Panc1 (cell line): ENCODE measurements at regions not wholly inside any gene's neighbourhood (a gene's known extent, or its start where the extent isn't known, plus 50 kb on each side); places are given as distances from the start of the nearest gene placed in this dataset.

Source experiments
- POLR2AphosphoS5 ChIP-seq: IDR thresholded peaks from 2 replicates; pipeline ENCODE4 v1.6.1; 2012; ENCODE audit warnings: mild to moderate bottlenecking, low read depth, low read length, moderate library complexity
- SIN3A ChIP-seq: IDR thresholded peaks from 2 replicates; pipeline ENCODE4 v1.6.1; 2012; ENCODE audit warnings: low read depth, mild to moderate bottlenecking, low read length, moderate library complexity, borderline replicate concordance; ENCODE audit not compliant: insufficient read depth
- TCF7L2 ChIP-seq: IDR thresholded peaks from 2 replicates; pipeline ENCODE4 v1.6.1; 2011; ENCODE audit warnings: mild to moderate bottlenecking, low read depth, low read length, inconsistent platforms
- TF ChIP-seq, protein P1 (sequence below): fragments of 450-650 bp; IDR thresholded peaks from 2 replicates; pipeline ENCODE4 v1.5.1; 2017; ENCODE audit warnings: mild to moderate bottlenecking
- TF ChIP-seq, protein P2 (sequence below), 2 experiments: IDR thresholded peaks; 2 replicates each; pipeline ENCODE4 v1.6.1; 2011 to 2012; ENCODE audit warnings: low read depth in 2 of 2, control low read depth in 1 of 2, low read length in 1 of 2, mild to moderate bottlenecking in 1 of 2, moderate library complexity in 1 of 2; ENCODE audit not compliant: insufficient read depth in 1 of 2

DNA sequence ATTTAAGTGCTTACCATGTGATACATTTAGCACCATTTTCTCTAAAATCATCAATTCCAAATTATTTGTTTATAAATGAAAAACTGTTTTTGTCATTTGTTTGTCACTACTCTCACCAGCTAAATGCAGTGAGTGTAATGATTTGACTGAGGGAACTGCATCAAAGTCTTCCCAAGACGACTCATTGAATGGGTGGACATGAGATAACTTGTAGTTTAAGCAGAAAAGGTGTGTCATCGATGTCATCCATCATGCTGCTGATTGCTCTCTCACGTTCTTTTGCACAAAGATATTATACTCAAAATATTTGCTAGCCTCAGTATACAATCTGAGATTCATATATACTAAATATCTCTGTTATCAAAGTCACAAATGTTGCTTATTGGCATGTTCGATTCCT is 366.5 kb downstream of the IRS2 start:
- TF ChIP-seq, protein P1, sequence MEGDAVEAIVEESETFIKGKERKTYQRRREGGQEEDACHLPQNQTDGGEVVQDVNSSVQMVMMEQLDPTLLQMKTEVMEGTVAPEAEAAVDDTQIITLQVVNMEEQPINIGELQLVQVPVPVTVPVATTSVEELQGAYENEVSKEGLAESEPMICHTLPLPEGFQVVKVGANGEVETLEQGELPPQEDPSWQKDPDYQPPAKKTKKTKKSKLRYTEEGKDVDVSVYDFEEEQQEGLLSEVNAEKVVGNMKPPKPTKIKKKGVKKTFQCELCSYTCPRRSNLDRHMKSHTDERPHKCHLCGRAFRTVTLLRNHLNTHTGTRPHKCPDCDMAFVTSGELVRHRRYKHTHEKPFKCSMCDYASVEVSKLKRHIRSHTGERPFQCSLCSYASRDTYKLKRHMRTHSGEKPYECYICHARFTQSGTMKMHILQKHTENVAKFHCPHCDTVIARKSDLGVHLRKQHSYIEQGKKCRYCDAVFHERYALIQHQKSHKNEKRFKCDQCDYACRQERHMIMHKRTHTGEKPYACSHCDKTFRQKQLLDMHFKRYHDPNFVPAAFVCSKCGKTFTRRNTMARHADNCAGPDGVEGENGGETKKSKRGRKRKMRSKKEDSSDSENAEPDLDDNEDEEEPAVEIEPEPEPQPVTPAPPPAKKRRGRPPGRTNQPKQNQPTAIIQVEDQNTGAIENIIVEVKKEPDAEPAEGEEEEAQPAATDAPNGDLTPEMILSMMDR: no peak
- TF ChIP-seq POLR2AphosphoS5: no peak
- TF ChIP-seq SIN3A: no peak
- no peak for TF ChIP-seq TCF7L2
- TF ChIP-seq, protein P2, sequence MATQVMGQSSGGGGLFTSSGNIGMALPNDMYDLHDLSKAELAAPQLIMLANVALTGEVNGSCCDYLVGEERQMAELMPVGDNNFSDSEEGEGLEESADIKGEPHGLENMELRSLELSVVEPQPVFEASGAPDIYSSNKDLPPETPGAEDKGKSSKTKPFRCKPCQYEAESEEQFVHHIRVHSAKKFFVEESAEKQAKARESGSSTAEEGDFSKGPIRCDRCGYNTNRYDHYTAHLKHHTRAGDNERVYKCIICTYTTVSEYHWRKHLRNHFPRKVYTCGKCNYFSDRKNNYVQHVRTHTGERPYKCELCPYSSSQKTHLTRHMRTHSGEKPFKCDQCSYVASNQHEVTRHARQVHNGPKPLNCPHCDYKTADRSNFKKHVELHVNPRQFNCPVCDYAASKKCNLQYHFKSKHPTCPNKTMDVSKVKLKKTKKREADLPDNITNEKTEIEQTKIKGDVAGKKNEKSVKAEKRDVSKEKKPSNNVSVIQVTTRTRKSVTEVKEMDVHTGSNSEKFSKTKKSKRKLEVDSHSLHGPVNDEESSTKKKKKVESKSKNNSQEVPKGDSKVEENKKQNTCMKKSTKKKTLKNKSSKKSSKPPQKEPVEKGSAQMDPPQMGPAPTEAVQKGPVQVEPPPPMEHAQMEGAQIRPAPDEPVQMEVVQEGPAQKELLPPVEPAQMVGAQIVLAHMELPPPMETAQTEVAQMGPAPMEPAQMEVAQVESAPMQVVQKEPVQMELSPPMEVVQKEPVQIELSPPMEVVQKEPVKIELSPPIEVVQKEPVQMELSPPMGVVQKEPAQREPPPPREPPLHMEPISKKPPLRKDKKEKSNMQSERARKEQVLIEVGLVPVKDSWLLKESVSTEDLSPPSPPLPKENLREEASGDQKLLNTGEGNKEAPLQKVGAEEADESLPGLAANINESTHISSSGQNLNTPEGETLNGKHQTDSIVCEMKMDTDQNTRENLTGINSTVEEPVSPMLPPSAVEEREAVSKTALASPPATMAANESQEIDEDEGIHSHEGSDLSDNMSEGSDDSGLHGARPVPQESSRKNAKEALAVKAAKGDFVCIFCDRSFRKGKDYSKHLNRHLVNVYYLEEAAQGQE (IDR thresholded peaks at IDR 0.05; ENCODE audit: insufficient read depth in 1 of 2, low read depth in 2 of 2, low read length in 1 of 2): no peak
